HUDEP-2 (cell line): ENCODE measurements at regions not wholly inside any gene's neighbourhood (a gene's known extent, or its start where the extent isn't known, plus 50 kb on each side); places are given as distances from the start of the nearest gene placed in this dataset.
"Not testable (repeated sequence)": the region's sequence is repeated elsewhere in the genome, so short reads cannot be mapped to it uniquely, and the experiment has no call there.

ENCODE experiments used
- DNase-seq, 76 experiments: peaks; one replicate each; lab custom pipeline; 2025; ENCODE audit not compliant: unreplicated experiment in 76 of 76; lab: John Stamatoyannopoulos, UW

DNA sequence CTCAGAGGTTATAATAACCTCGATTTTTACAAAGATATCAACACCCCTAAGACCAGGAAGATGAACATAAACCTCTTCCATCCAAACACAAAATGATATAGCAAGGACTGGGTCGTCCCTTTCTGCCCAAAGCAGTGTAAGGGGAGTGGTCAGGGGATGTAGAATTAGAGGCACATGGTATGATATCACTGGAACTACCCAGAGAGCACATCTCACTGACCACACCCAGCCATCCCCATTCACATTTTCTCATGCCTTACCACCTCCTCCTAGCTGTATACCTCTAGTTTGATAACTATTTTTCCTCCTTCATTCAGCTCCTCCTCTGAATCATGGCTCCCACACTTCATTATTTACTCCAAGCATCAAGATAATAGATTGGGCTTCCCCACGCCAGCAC, 152.6 kb downstream of the COPS8 start:
- no peak for DNase-seq

DNA sequence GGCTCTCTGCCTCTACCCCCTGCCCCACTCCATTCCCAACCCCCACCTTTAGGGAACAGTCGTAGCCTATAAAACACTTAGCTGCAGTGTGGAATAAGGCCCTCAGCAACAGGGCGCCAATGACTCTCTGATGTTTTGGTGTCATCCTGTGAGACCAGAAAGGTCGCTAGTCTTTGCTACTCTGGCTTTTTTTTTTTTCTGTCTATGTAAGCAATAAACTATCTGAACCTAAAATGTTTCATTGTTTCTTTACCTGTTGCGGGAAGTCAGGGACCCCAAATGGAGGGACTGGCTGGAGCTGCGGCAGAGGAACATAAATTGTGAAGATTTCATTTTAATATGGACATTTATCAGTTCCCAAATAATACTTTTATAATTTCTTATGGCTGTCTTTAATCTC, 154.6 kb downstream of the COPS8 start:
- DNase-seq = no peak

DNA sequence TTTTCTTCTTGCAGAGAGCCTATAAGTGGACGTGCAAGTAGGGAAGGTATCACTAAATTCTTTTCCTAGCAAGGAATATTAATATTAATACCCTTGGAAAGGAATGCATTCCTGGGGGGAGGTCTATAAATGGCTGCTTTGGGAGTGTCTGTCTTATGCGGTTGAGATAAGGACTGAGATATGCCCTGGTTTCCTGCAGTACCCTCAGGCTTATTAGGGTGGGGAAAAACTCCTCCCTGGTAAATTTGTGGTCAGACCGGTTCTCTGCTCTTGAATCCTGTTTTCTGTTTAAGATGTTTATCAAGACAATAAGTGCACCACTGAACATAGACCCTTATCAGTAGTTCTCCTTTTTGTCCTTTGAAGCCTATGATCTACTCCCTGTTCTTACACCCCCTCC, 155.2 kb downstream of the COPS8 start:
- not testable (repeated sequence) for DNase-seq

DNA sequence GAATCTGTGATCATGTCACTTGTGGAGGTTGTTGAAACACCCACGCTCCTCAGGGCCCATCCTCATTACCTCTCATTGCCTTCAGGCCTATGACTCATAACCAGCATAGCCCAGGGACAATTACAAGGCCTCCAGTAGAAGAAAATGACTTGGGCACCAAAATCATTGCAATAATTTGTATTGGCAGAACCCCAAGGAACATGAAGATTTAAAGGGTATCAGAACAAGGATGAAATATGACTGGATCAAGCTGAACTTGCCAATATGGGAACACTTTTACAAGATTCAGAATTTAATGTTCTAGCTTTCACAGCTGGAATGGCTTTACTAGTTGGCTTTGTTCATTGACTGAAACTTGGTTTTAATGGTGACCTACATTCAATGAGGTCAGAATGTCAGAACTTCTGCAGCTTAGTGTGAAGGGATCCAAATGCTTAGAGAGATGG, 156.4 kb downstream of the COPS8 start:
- no peak for DNase-seq

DNA sequence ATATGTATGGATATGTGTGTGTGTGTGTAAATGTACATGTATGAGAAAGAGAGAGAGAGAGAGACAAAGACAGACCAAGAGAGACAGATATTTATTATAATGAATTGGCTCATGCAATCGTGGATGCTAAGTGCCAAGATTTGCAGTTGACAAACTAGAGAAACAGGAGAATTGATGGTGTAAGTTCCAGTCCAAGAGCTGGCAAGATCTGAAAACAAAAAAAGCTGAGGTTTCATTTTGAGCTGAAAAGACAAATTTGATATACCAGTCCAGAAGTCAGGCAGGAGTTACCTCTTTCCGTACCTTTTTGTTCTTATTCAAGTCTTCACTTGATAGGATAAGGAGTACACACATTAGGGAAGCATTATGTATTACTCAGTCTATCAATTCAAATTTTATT, 157.8 kb downstream of the COPS8 start:
- no peak for DNase-seq

DNA sequence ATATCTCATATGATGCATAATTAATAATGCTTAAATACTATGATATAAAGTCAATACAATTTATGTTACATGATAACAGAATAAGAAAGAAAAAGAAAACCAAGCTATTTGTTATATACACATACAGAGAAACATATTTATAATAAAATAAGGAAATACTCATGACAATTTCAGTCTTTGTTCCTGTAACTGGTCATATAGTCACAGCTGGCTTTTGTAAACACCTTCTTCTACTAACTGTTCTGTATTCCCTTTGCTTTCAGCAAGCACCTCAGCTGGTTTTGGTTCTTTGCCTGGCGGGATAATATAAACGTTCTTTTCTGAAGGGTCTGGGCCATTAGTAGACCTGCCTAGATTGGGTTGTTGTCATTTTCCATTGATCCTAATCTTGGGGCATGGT, 158.5 kb downstream of the COPS8 start:
- DNase-seq = no peak

DNA sequence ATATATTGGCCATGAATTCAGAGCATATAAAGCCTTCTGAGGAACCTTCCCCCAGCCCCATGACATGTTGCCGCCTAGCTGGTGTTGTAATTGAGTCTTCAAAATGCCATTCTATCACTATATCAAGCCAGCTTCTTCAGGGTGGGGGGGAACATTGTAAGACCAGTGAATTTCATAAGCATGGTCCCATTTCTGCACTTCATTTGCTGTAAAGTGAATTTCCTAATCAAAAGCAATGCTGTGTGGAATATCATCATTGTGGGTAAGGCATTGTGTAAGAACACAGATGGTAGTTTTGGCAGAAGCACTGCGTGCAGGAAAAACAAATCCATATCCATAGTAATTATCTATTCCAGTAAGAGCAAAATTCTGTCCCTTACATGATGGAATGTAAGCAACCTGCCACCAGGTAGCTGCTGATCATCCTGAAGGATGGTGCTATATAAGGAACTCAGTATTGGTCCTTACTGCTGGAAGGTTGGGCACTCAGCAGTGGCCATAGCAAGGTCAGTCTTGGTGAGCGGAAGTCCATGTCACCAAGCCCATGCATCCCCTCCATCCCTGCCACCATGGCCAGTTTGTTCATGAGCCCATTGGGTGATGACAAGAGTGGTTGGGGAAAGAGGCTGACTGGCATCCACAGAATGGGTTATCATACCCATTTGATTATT, 159.4 kb downstream of the COPS8 start:
- DNase-seq = no peak

DNA sequence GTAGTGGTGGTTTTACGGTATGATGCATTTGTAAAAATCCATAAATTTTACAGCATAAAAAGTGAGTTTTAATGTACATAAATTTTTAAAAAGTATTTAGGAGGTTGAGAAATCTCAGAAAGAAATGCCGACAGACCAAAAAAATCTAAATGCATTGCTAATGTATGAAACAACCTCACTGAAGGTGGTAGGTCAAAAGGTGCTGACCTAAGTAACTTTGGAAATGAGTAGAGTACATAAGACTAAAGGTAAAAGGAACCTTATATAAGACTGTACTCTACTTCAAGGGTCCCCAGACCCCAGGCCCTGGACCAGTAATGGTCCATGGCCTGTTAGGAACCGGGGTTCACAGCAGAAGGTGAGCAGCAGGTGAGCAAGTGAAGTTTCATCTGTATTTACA, 163.4 kb downstream of the COL6A3 start:
- DNase-seq = no peak

DNA sequence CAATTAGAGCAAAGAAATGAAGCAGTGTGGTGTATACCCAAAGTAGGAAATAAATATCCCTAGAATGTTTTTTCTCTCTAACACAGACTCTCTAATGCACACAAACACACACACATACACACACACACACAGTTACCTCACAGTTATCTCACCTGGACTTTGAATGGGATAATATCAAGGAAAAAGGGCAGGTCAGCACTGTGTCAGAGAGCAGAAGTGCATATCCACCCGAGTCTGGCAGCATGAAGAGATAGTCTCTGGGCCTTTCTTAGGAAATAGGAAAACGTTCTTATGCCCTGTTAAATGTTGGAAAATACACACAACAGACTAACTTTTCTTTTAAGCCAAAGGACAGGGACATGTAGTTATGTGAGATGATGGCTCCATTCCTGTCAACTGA, 162.0 kb downstream of the COL6A3 start:
- no peak for DNase-seq

DNA sequence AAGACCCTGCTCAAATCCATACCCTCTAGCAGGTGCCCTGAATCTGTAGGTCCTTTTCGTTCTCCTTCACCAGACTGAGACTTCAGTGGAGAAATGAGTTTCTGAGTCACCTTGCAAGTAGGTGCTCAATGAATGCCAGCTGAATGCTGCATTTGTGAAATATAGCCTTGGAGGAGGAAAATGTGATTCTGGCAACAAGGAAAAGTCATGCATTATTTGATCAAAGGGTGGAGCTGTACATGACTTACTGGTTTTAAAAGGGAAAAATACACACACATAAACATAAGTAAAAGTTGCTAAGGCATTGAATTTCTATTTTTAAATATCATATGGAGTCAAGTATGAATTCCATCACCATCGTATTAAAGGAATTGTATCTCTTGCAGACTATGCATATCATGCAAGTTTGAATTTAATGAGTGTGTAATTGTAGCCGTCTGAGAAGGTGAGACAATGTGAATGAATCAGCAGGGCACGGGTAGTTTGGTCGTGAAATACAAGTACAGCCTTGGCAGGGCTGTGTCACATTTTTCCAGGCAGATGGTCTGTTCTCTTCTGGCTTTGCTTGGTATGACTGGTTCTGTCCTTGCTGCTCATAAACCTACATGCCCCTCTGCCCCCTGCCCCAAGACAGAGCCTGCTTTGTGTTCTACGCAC, 160.8 kb downstream of the COL6A3 start:
- no peak for DNase-seq

DNA sequence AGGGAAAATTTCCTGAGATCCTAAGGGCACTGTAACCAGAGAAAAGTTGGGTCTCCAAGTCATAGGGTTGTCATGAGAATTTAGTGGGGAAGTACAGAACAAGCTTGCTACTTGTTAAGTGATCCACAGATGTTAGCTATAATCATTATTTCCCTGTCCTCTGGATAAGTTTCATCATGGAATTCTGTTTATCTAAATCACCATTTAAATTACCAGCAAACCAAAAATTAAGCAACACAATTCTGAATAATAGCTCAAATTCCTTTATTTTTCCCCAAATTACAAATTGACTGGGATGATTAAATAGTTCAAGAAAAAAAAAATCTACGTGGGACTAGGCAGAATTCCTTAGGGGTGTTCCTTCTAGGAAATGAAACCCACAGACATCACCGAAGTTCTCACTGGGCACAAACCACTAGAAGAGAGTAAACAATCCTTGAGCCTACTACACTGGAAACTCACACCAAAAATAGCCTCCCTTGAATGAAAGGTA, 159.5 kb downstream of the COL6A3 start:
- DNase-seq = no peak

DNA sequence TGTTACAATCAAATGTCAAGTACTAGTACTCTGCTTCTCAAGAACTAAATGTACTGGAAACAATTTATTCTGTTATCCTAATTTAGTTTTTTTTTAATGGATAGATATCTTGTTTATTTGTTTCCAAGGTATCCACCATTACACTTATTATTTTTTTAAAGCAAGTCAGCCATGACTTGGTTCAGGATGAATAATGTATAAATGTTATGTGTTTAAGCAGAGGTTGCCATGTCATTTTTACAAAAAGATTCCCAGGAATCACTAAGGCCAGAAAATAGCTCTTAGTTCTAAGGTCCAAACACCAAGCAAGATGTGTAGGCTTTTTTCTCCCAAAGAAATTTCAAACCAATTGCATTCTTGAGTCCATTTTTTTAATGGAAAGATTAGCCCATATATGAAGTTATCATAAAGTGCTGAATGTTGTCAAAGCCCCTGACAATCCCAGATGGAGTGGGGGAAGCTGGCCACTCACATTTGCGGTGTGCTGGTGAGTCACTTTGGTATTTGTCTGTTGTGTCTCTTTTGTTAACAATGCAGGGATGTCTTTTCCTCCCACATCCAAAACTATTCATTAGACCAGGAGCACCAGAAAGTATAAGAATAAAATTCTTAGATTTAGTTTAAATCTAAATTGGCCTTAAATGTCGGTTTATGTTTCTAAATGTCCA, 158.9 kb downstream of the COL6A3 start:
- DNase-seq = no peak

DNA sequence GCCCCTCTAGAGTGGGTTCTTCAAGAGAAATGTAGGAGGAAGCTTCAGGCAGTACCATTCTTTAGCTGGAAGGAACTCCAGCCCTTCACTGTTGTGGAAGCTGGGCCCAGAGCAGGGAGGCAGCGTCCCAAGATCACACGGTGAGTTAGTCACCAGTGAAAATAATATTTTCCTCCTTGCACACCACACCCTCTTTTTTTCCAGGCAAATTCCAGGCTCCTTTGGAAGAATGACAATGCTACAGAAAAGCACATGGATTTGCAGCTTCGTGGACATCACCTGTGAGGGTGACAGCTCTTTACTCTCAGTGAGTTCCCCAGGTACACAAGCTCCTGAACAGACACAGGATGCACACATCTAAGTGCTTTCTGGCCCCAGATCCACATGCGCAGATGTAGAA, 157.1 kb downstream of the COL6A3 start:
- DNase-seq = no peak

DNA sequence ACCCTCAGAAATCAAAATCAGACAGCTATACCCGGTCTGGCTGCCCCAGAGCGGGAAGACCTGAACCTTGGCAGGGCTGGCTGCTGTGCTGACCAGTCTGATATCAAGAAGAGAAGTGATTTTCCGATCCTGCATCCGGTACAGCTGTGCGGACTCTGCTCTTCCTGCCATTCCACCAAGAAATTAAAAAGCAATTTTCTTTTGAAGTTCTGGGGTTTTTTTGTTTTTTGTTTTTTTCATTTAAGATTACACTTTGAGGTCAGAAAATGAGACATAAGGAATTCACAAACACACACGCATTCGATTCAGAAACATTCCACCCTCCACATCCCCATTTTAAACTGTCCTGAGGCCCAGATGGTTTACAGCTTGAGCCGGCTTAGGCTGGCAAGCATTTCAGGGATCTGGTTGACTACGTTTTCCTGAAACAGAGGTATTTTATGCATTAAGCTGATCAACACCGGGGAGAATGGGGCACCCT, 156.5 kb downstream of the COL6A3 start:
- DNase-seq = no peak

DNA sequence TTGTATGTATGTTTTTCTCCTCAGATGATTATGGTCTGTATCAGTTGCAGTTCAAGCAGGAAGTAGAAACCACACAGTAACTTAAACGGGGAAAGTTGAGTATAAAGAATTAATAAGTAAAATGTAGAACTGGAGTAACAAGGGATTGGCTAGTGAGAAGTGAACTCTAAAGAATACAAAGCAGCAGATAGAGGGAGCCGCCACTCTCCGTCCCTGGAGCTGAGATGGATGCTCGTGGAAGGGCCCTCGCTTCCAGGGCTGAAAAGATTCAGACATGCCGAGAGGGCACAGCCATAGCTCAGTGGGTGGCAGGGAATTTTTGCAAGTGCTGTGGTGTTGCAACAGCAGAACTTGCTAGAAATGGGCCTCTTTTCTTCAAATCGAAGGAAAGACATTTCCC, 155.8 kb downstream of the COL6A3 start:
- no peak for DNase-seq

DNA sequence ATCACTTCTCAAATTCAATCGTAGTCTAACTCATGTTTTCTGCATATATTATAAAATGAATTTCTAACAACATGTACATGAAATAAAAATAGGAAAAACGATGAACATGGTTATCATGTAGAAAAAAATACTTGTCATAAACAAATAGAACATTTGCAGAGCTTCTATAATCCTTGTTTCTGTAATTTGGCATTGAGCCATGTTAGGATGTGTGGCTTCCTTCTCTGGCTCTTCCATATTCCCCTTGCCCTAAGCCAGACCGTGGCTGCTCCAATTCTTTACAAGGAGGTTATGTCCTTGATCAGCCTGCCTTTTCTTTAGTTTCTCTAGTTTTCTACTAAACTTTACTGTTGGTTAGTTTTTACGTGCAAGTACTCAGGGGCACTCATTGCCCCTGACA, 155.3 kb downstream of the COL6A3 start:
- no peak for DNase-seq

DNA sequence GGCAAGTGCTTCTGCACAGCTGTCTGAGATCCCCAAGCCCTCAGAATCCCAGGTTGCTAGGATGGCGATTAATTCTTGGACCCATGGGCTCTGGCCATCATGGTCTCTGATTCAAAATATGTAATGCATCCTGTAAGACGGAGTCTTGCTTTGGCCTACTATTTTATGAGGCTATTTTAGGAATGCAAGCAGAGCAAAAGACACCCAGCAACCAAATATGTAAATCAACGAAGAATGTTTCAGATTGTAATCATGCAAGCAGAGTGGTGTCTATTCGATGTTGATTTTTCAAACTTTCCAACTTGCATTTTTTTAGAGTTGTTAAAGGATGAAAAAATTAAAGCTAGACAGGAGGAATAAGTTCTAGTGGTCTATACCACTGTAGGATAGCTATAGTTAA, 154.8 kb downstream of the COL6A3 start:
- DNase-seq = no peak

DNA sequence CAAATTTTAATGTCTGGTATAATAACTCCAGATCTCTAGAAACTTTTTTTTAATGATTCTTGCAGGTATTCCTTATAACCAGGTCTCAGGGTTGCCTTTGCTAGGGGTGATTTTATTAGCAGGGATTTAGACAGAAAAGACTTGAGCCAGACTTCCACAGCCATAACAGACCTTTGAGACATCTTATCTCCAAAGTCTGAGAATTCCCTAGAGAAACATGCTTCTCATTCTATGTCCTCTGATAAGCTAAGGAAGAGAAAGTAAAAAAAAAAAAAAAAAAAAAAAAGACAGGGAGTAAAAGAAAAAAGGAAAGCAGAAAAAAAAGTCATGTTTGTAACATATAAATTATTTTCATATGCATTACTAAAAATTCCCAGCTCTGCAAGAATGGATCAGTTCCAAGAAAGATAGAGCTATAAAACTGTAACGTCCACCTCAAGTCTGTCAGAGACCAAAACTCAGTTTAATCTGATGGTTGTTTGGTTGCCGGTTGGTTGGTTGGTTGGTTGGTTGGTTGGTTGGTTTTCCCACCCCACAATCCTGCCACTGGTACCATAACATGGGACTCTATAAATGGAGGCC, 153.8 kb downstream of the COL6A3 start:
- DNase-seq = no peak

DNA sequence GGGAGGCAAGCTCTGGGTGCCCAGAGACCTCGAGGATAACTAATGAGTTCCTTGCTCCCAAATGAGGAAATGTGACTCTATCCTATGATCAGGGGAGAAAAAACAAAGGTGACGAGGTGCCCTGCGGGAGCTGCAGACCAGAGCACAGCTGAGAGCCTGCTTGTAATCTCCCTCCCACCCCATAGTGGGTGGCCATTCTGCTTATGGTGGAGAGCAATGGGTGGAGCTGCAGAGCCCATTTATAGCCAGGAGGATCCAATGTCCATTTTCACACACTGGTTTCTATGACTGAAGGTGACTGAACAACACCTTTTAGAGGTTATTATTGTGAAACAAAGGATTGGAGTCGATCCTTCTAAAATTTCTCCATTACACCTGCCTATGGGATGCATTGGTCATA, 153.3 kb downstream of the COL6A3 start:
- no peak for DNase-seq

DNA sequence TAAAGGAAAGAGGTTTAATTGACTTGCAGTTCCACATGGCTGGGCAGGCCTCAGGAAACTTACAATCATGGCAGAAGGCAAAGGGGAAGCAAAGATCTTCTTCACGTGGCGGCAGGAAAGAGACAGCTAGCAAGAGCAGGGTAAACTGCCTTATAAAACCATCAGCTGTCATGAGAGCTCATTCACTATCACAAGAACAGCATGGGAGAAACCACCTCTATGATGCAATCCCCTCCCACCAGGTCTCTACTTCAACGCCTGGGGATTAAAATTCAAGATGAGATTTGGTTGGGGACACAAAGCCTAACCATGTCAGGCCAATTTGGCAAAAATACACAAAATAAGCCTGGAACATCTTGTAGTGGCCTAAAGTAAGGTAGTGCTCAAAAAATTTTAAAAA, 152.6 kb downstream of the COL6A3 start:
- DNase-seq = no peak
